H1 (cell line): ENCODE measurements at regions not wholly inside any gene's neighbourhood (a gene's known extent, or its start where the extent isn't known, plus 50 kb on each side); places are given as distances from the start of the nearest gene placed in this dataset.

Source experiments
- CBX8 ChIP-seq: fragments of 300-800, 300-1000 bp; sonication (generic); IDR thresholded peaks from 2 replicates; pipeline ENCODE4 v1.7.1; 2016; ENCODE audit warnings: low read depth, low read length, borderline replicate concordance
- EZH2 ChIP-seq: fragments of 200-600 bp; sonication (generic); IDR thresholded peaks from 2 replicates; pipeline ENCODE4 v1.7.1; 2012; ENCODE audit warnings: low read depth, mild to moderate bottlenecking, moderate library complexity, low read length, inconsistent platforms; ENCODE audit not compliant: severe bottlenecking
- RAD21 ChIP-seq, 2 experiments: IDR thresholded peaks in 1 of 2; conservative IDR thresholded peaks in 1 of 2; 2 replicates each; pipeline ENCODE4 v1.6.1; 2011; ENCODE audit warnings: low read depth in 2 of 2, low read length in 2 of 2, improper control_type of control experiment in 1 of 2, inconsistent platforms in 1 of 2, mild to moderate bottlenecking in 1 of 2, moderate library complexity in 1 of 2
- SIRT6 ChIP-seq: IDR thresholded peaks from one replicate; pipeline ENCODE4 v1.7.1; 2012; ENCODE audit warnings: low read length, inconsistent platforms

GRCh38 chr2:212713681-212714080 lies 175.1 kb upstream of the ERBB4 start (continued):
- TF ChIP-seq EZH2 (no peak), CBX8 (no peak), SIRT6 (no peak), RAD21 (IDR thresholded peaks at IDR 0.05 in 1 of 2, conservative IDR thresholded peaks at IDR 0.05 in 1 of 2; ENCODE audit: low read depth in 2 of 2, low read length in 2 of 2) (no peak)
